Heart left ventricle (tissue), 16 donors: ENCODE measurements at regions not wholly inside any gene's neighbourhood (a gene's known extent, or its start where the extent isn't known, plus 50 kb on each side); places are given as distances from the start of the nearest gene placed in this dataset.
A peak's percentile ranks its signal among the peaks of the same experiment; 100 is the strongest.

Experiments
- ATAC-seq, 4 donors: fragments of 200-7000 bp; cut with Tn5 transposase; one replicate each; pipeline ENCODE4 v1.9.1; 2020 to 2022; ENCODE audit warnings: moderate library complexity in 4 of 4, mild to moderate bottlenecking in 3 of 4, moderate number of reproducible peaks in 1 of 4
- DNase-seq, 5 donors: peaks; one replicate each; pipeline ENCODE4 v3.0.0-alpha.2; 2020
- H3K27ac ChIP-seq, 12 donors: fragments of 200-600 bp; sonication (generic) in 4 of 12; one replicate each; pipeline versions ENCODE4 v1.5.0 to v1.8.0; 2016 to 2022; ENCODE audit warnings: mild to moderate bottlenecking in 2 of 12
- H3K27me3 ChIP-seq, 9 donors: fragments of 200-600 bp; sonication (generic) in 2 of 9; one replicate each; pipeline versions ENCODE4 v1.5.1 to v1.8.0; 2016 to 2022; ENCODE audit warnings: mild to moderate bottlenecking in 3 of 9
- H3K36me3 ChIP-seq, 9 donors: fragments of 200-600 bp; sonication (generic) in 2 of 9; one replicate each; pipeline versions ENCODE4 v1.5.0 to v1.8.0; 2018 to 2022; ENCODE audit warnings: mild to moderate bottlenecking in 2 of 9
- H3K4me1 ChIP-seq, 12 donors: fragments of 200-600 bp; sonication (generic) in 4 of 12; one replicate each; pipeline versions ENCODE4 v1.5.0 to v1.8.0; 2016 to 2022; ENCODE audit warnings: mild to moderate bottlenecking in 3 of 12
- H3K4me3 ChIP-seq, 12 donors: fragments of 200-600 bp; sonication (generic) in 4 of 12; one replicate each; pipeline versions ENCODE4 v1.5.0 to v1.8.0; 2017 to 2022; ENCODE audit warnings: mild to moderate bottlenecking in 9 of 12, moderate library complexity in 4 of 12
- H3K9me3 ChIP-seq, 12 donors: fragments of 200-600 bp; sonication (generic) in 4 of 12; one replicate each; pipeline versions ENCODE4 v1.5.0 to v1.8.0; 2016 to 2022; ENCODE audit warnings: mild to moderate bottlenecking in 1 of 12
- POLR2A ChIP-seq, 2 donors: fragments of 450-650 bp; IDR thresholded peaks; one replicate each; pipeline ENCODE4 v1.6.1; 2017; ENCODE audit warnings: antibody characterized with exemption in 2 of 2, mild to moderate bottlenecking in 2 of 2, moderate library complexity in 2 of 2
- WGBS, 4 donors: extraction: QIAGEN DNeasy Blood & Tissue Kit in 2 of 4; methylation state at CpG; one replicate each; pipeline versions ENCODE4 v1.1.5 to v1.1.7; 2013 to 2018; 5-methylcytosine and 5-hydroxymethylcytosine counted together
- intact Hi-C, 10 donors: fragments of 100-400 bp; cut with DNase I; formaldehyde crosslinking; loops; one replicate each; pipeline versions ENCODE4 v1.11.1 to v1.14.2; 2022
- TF ChIP-seq, protein P1 (sequence below), 12 donors: fragments of 200-600 bp; sonication (generic) in 4 of 12; IDR thresholded peaks; one replicate each; pipeline versions ENCODE4 v1.5.0 to v1.8.0; 2018 to 2022; ENCODE audit warnings: antibody characterized with exemption in 12 of 12, mild to moderate bottlenecking in 5 of 12
- donor health status: ischemic (EF 13 %, LVEDD 7.1; RV severe dilation, severe dysfunction).
- donor health status: healthy with polysubstance abuse.
- donor health status: DM: no; HTN: yes; CAD: no.
- donor health status: DM: no; HTN: no; CAD: no.
- donor health status: ischemic (EF 25% LVEDD 6.9; RV normal size, moderate dysfunction).
- donor health status: ischemic (EF 25% LVEDD 5.7; RV mildly dilated, moderate dysfunction).
- donor health status: healthy.
- donor health status: DM: yes; HTN: yes; CAD: no.
- donor health status: ischemic (EF 35%, LVEDD 5.7; RV mildly dilated, moderate dysfunction).
- donor health status: nonischemic (EF 11% LVEDD 7.7; RV severe dilation, severe dysfunction).
- donor health status: DM: yes; HTN: yes; CAD: no.
- donor health status: PGD.
- donor health status: ischemic (EF 29% LVEDD 5.4; RV normal size, mild dysfunction).
- donor health status: nonischemic (EF 23%, LVEDD 6.1; RV moderate dilation, normal function).

DNA sequence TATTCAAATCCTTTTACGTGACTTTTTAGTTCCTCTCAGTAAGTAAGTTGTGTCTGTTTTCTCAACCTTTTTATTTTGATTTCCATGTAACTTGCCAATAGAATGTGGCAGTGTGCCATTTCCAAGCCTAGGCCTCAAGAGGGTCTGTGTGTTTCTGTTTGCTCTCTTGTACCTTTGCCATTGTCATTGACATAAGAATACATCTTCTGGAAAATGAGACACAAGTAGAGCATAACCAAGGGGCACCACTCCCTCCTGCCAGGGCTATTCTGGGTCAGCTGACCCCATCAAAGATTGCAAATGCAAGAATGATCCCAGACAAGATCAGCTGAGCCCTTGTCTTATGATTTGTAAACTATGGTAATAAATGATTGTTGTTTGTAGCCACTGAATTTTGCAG, 524.0 kb downstream of the IPMK start:
- H3K27ac ChIP-seq, result no peak overlapping the region
- WGBS, 4 donors, result 61 to 74% (median 68%) methylated on average over 1 of the region's 1 CpG
- no peaks in the 10 kb centered on the region for H3K36me3 ChIP-seq
- intact Hi-C loops, result no loop called here
- no peaks in the 10 kb centered on the region for H3K4me1 ChIP-seq
- no peaks in the 10 kb centered on the region for H3K27me3 ChIP-seq
- DNase-seq (no peak), ATAC-seq (no peak)
- no peak overlapping the region for H3K4me3 ChIP-seq
- peaks cover 0 to 20% (median 0%) of the 10 kb centered on the region in 12 donors for H3K9me3 ChIP-seq
- TF ChIP-seq, protein P1, sequence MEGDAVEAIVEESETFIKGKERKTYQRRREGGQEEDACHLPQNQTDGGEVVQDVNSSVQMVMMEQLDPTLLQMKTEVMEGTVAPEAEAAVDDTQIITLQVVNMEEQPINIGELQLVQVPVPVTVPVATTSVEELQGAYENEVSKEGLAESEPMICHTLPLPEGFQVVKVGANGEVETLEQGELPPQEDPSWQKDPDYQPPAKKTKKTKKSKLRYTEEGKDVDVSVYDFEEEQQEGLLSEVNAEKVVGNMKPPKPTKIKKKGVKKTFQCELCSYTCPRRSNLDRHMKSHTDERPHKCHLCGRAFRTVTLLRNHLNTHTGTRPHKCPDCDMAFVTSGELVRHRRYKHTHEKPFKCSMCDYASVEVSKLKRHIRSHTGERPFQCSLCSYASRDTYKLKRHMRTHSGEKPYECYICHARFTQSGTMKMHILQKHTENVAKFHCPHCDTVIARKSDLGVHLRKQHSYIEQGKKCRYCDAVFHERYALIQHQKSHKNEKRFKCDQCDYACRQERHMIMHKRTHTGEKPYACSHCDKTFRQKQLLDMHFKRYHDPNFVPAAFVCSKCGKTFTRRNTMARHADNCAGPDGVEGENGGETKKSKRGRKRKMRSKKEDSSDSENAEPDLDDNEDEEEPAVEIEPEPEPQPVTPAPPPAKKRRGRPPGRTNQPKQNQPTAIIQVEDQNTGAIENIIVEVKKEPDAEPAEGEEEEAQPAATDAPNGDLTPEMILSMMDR (IDR thresholded peaks at IDR 0.05), result no peak
- TF ChIP-seq POLR2A (IDR thresholded peaks at IDR 0.05), result no peak

DNA sequence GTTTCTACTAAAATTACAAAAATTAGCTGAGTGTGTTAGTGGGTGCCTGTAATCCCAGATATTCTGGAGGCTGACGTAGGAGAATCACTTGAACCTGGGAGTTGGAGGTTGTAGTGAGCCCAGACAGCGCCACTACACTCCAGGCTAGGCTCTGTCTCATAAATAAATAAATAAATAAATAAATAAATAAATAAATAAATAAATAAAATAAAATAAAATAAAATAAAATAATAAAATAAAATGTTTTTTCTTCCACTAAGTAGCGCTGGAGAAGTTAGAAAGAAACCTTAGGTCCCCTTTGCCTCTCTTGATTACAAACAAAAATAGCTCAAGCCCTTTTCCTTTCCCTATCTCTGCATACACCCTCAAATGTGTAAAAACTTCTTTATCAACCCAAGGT, 525.9 kb downstream of the IPMK start:
- TF ChIP-seq, protein P1 (IDR thresholded peaks at IDR 0.05), result no peak
- no peak for TF ChIP-seq POLR2A (IDR thresholded peaks at IDR 0.05)
- H3K9me3 ChIP-seq, result peaks cover 0 to 7% (median 0%) of the 10 kb centered on the region in 12 donors

DNA sequence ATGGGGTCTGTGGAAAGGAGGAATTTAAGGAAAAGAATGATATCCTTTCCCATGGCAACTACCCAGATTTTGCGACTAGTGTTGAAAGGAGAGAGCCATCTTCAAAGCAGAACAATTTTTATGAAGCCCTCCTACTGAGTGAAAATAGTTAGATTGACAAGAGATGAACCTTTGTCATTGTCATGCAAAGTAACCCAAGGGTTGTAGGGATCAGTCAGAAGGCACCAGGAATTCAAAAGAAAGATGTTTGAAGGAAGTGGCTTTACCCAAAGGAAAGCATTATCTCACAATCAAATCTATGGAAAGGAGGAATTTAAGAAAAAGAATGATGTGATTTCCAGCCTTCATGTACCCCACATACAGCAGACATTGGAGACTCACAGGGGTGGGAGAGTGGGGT, 544.4 kb downstream of the IPMK start:
- intact Hi-C loops, result loop anchor here in 2 of 10 donors (5.0 to 10.0 kb wide), 2 partner anchors 121 to 234 kb away; no protein-coding TSS in a partner anchor
- Histone ChIP-seq H3K9me3 (peaks cover 0 to 10% (median 0%) of the 10 kb centered on the region in 12 donors), H3K36me3 (no peaks in the 10 kb centered on the region), H3K27me3 (no peaks in the 10 kb centered on the region), H3K4me3 (no peak overlapping the region), H3K27ac (no peak overlapping the region), H3K4me1 (no peaks in the 10 kb centered on the region)
- TF ChIP-seq, protein P1 (IDR thresholded peaks at IDR 0.05), result no peak
- TF ChIP-seq POLR2A (IDR thresholded peaks at IDR 0.05), result no peak
- DNase-seq (no peak), ATAC-seq (no peak)
- 77 to 86% (median 81%) methylated on average over 1 of the region's 1 CpG for WGBS, 4 donors

More for the DNA sequence above, 525.9 kb downstream of the IPMK start:
- Histone ChIP-seq H3K4me1 (no peaks in the 10 kb centered on the region), H3K27me3 (no peaks in the 10 kb centered on the region), H3K4me3 (no peak overlapping the region), H3K27ac (no peak overlapping the region), H3K36me3 (no peaks in the 10 kb centered on the region)
- 85 to 92% (median 89%) methylated on average over 3 of the region's 3 CpGs for WGBS, 4 donors
- ATAC-seq, result no peak
- intact Hi-C loops, result no loop called here
- DNase-seq, result no peak

DNA sequence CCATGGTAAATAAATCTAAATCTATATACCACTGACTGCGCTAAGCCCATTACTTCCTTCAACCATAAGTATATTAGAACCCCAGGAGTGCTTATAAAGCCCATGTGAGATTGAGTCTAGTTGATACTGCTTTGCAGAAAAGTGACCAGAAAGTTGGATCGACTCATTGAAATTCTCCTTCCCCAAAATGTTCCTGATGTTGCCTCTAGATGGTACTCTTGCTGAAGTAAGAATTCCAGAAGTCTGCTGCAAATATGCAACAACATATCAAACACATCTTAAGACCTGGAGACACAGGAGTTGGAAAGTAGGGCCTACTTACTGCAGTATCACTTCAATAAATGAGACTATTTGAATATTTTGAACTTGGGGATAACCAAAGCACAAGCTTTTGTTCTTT, 550.8 kb downstream of the IPMK start:
- Histone ChIP-seq H3K9me3 (peaks cover 0 to 14% (median 0%) of the 10 kb centered on the region in 12 donors), H3K27me3 (no peaks in the 10 kb centered on the region), H3K36me3 (no peaks in the 10 kb centered on the region), H3K4me1 (peaks cover 0 to 11% (median 0%) of the 10 kb centered on the region in 12 donors), H3K4me3 (no peak overlapping the region), H3K27ac (no peak overlapping the region)
- TF ChIP-seq POLR2A (IDR thresholded peaks at IDR 0.05), result no peak
- TF ChIP-seq, protein P1 (IDR thresholded peaks at IDR 0.05), result peak in 10 of 12 donors; percentile 12 to 51 (median 34)
- ATAC-seq (no peak), DNase-seq (no peak)
- intact Hi-C loops, result loop anchor here in 7 of 10 donors (5.0 to 10.0 kb wide), 4 partner anchors 128 to 350 kb away; no protein-coding TSS in a partner anchor
- WGBS, 4 donors, result 62 to 79% (median 66%) methylated on average over 2 of the region's 2 CpGs
